HEK293T (cell line): ENCODE measurements at regions not wholly inside any gene's neighbourhood (a gene's known extent, or its start where the extent isn't known, plus 50 kb on each side); places are given as distances from the start of the nearest gene placed in this dataset.
"Not testable (repeated sequence)": the region's sequence is repeated elsewhere in the genome, so short reads cannot be mapped to it uniquely, and the experiment has no call there.

Experiments used
- CTCF ChIA-PET: fragments of 350-600 bp; formaldehyde crosslinking; extraction: SDS; loops from one replicate; lab custom pipeline; 2021; ENCODE audit warnings: antibody characterized with exemption, inconsistent platforms; lab: Yijun Ruan, JAX
- POLR2A ChIA-PET: fragments of 350-600 bp; formaldehyde crosslinking; extraction: SDS; loops from one replicate; lab custom pipeline; 2020; ENCODE audit warnings: antibody characterized with exemption, inconsistent platforms; lab: Yijun Ruan, JAX
- DNase-seq: peaks from one replicate; pipeline ENCODE4 v3.0.0; 2012; ENCODE audit warnings: mixed read lengths; ENCODE audit errors: extremely low spot score
- ARNT ChIP-seq: fragments of 450-650 bp; IDR thresholded peaks from 2 replicates; pipeline ENCODE4 v1.6.1; 2017; ENCODE audit warnings: mild to moderate bottlenecking
- BHLHE40 ChIP-seq: fragments of 450-650 bp; IDR thresholded peaks from 2 replicates; pipeline ENCODE4 v1.6.1; 2016; ENCODE audit warnings: mild to moderate bottlenecking, moderate library complexity, borderline replicate concordance
- CTBP1 ChIP-seq: fragments of 450-650 bp; IDR thresholded peaks from 2 replicates; pipeline ENCODE4 v1.6.1; 2016; ENCODE audit warnings: borderline replicate concordance
- ELF4 ChIP-seq: fragments of 450-650 bp; IDR thresholded peaks from 2 replicates; pipeline ENCODE4 v1.6.1; 2017; ENCODE audit warnings: antibody characterized with exemption
- FOXA1 ChIP-seq: fragments of 450-650 bp; IDR thresholded peaks from 2 replicates; pipeline ENCODE4 v1.6.1; 2016; ENCODE audit warnings: mild to moderate bottlenecking
- FOXK2 ChIP-seq: fragments of 450-650 bp; IDR thresholded peaks from 2 replicates; pipeline ENCODE4 v1.6.1; 2016; ENCODE audit warnings: mild to moderate bottlenecking
- FOXM1 ChIP-seq: fragments of 450-650 bp; IDR thresholded peaks from 2 replicates; pipeline ENCODE4 v1.6.1; 2017; ENCODE audit warnings: mild to moderate bottlenecking, borderline replicate concordance
- HDGF ChIP-seq: fragments of 450-650 bp; IDR thresholded peaks from 2 replicates; pipeline ENCODE4 v1.6.1; 2017; ENCODE audit warnings: antibody characterized with exemption, borderline replicate concordance
- L3MBTL2 ChIP-seq: fragments of 450-650 bp; conservative IDR thresholded peaks from 2 replicates; pipeline ENCODE4 v1.6.1; 2016; ENCODE audit warnings: mild to moderate bottlenecking
- LEF1 ChIP-seq: fragments of 450-650 bp; IDR thresholded peaks from 2 replicates; pipeline ENCODE4 v1.6.1; 2017; ENCODE audit warnings: mild to moderate bottlenecking, borderline replicate concordance
- NFRKB ChIP-seq: fragments of 450-650 bp; IDR thresholded peaks from 2 replicates; pipeline ENCODE4 v1.6.1; 2016; ENCODE audit warnings: mild to moderate bottlenecking, moderate library complexity
- SP1 ChIP-seq: fragments of 450-650 bp; IDR thresholded peaks from 2 replicates; pipeline ENCODE4 v1.6.1; 2017
- SUZ12 ChIP-seq: fragments of 450-650 bp; IDR thresholded peaks from 2 replicates; pipeline ENCODE4 v1.6.1; 2016; ENCODE audit warnings: mild to moderate bottlenecking
- TARDBP ChIP-seq: fragments of 450-650 bp; IDR thresholded peaks from 2 replicates; pipeline ENCODE4 v1.6.1; 2016
- ZNF384 ChIP-seq: fragments of 450-650 bp; IDR thresholded peaks from 2 replicates; pipeline ENCODE4 v1.6.1; 2016
- TF ChIP-seq, protein P1 (sequence below): fragments of 450-650 bp; IDR thresholded peaks from 2 replicates; pipeline ENCODE4 v1.6.1; 2016

DNA sequence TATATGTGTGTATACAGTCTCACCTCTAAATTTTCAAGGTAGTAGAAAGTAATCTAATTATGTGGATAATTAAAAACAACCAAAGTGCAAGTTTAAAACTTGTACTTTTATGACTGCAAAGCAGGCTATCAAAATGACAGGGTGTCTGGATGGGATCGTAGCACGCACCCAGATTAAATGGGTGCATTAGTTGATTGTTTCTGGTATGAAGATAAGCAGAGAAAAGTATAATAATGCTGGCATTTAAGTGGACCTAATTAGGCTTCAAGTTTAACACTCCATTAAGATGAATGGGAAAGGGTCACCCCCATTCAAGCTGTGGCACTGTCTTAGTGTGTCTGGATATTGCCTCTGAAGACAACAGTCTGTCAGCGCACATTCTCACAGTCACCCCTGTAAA lies 124.6 kb upstream of the ZEB2 start:
- POLR2A ChIA-PET, result no interaction called here
- CTCF ChIA-PET, result no interaction called here
- no peak for TF ChIP-seq HDGF
- TF ChIP-seq L3MBTL2, result no peak
- no peak for TF ChIP-seq ELF4
- no peak for TF ChIP-seq TARDBP
- TF ChIP-seq FOXM1, result no peak
- TF ChIP-seq, protein P1, sequence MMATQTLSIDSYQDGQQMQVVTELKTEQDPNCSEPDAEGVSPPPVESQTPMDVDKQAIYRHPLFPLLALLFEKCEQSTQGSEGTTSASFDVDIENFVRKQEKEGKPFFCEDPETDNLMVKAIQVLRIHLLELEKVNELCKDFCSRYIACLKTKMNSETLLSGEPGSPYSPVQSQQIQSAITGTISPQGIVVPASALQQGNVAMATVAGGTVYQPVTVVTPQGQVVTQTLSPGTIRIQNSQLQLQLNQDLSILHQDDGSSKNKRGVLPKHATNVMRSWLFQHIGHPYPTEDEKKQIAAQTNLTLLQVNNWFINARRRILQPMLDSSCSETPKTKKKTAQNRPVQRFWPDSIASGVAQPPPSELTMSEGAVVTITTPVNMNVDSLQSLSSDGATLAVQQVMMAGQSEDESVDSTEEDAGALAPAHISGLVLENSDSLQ, result no peak
- TF ChIP-seq BHLHE40, result no peak
- no peak for DNase-seq

- TF ChIP-seq ELF4, result no peak
- TF ChIP-seq ARNT, result no peak
- no peak for TF ChIP-seq BHLHE40
- no peak for TF ChIP-seq HDGF
- TF ChIP-seq SUZ12, result no peak
- no peak for TF ChIP-seq FOXM1
- TF ChIP-seq ZNF384, result no peak
- peak; percentile 22 for DNase-seq
- CTCF ChIA-PET, result no interaction called here
- POLR2A ChIA-PET, result no interaction called here
Measured at GRCh38 chr2:144643537-144644336, 123.8 kb upstream of the ZEB2 start.

DNA sequence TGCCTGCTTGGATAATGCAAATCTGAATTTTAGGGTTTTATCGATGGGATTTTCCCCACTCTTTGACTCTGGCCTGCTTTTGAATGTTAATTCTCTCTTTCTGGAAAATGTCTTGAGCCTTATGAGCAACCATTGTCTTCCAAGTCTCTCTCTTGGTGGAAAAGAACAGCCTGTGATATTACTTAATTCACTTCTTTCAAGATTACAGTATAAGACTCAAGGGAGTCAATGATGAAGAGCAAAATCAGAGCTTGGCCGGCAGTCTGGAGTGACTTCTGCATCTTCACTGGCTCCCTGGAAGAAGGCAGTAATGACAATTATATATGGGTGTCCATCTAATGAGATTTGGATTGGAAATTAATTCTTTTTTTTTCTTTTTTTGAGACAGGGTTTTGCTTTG lies 122.9 kb upstream of the ZEB2 start:
- TF ChIP-seq L3MBTL2 (no peak), HDGF (no peak), TARDBP (no peak), CTBP1 (no peak), SUZ12 (no peak), ARNT (no peak), ELF4 (no peak), FOXK2 (no peak), BHLHE40 (no peak), FOXA1 (no peak), FOXM1 (no peak), NFRKB (no peak), LEF1 (no peak), SP1 (no peak), ZNF384 (no peak)
- TF ChIP-seq, protein P1, result no peak
- no peak for DNase-seq
- POLR2A ChIA-PET, result no interaction called here
- CTCF ChIA-PET, result no interaction called here

DNA sequence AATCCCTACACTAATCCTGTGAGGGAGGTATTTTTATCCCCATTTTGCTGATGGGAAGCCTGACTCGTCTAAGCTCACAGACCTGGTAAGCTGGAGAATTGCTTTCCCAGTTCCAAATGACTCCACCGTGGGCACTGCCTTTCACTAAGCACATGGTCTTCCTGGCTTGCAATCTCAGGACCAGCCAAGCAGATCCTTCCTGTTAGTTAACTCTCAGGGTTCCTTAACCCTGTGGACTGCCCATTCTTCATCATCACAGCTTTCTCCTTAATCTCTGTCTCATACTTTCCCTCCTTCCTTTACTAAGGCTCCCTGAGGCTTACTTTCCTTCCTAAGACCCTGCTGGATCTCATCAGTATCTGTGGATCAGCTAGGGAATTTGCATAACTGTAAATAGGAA lies 122.2 kb upstream of the ZEB2 start:
- POLR2A ChIA-PET, result no interaction called here
- no peak for DNase-seq
- no peak for TF ChIP-seq FOXA1
- TF ChIP-seq TARDBP, result no peak
- TF ChIP-seq ELF4, result no peak
- TF ChIP-seq NFRKB, result no peak
- CTCF ChIA-PET, result no interaction called here

DNA sequence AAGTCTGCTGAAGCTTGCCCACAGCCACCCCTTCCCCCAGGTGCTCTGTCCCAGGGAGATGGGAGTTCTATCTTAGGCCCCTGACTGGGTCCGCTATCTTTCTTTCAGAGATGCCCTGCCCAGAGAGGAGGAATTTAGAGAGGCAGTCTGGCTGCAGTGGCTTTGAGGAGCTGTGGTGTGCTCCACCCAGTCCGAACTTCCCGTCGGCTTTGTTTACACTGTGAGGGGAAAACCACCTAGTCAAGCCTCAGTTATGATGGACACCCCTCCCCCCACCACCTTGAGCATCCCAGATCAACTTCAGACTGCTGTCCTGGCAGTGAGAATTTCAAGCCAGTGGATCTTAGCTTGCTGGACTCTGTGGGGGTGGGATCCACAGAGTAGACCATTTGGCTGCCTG lies 118.3 kb upstream of the ZEB2 start:
- DNase-seq, POLR2A ChIA-PET: not testable (repeated sequence)
- CTCF ChIA-PET, result interaction anchor here (0.6 kb wide), 1 partner anchor 30 kb away, joined by 3 read pairs; no protein-coding TSS in a partner anchor

- POLR2A ChIA-PET, CTCF ChIA-PET, DNase-seq: not testable (repeated sequence)
Measured at GRCh38 chr2:144636860-144637259, 116.9 kb upstream of the ZEB2 start.

- no peak for DNase-seq
- TF ChIP-seq L3MBTL2 (no peak), BHLHE40 (no peak), HDGF (no peak), FOXA1 (no peak), CTBP1 (no peak), FOXM1 (no peak), SP1 (no peak), ZNF384 (no peak), ARNT (no peak), SUZ12 (no peak), ELF4 (no peak), FOXK2 (no peak), NFRKB (no peak), LEF1 (no peak), TARDBP (no peak)
- TF ChIP-seq, protein P1, result no peak
- ChIA-PET CTCF (no interaction called here), POLR2A (no interaction called here)
Measured at GRCh38 chr2:144632809-144633208, 112.9 kb upstream of the ZEB2 start.
